Gastrocnemius medialis (tissue), 4 donors: ENCODE measurements at regions not wholly inside any gene's neighbourhood (a gene's known extent, or its start where the extent isn't known, plus 50 kb on each side); places are given as distances from the start of the nearest gene placed in this dataset.
"Not testable (repeated sequence)": the region's sequence is repeated elsewhere in the genome, so short reads cannot be mapped to it uniquely, and the experiment has no call there.

ENCODE experiments used
- ATAC-seq, 2 donors: fragments of 150-250 bp; one replicate each; pipeline ENCODE4 v1.9.1; 2016
- DNase-seq, 2 donors: peaks; one replicate each; pipeline ENCODE4 v3.0.0-alpha.2; 2019
- H3K27ac ChIP-seq, 4 donors: fragments of 200-600 bp; sonication (generic); 1 replicate in 1 of 4; 2 replicates in 3 of 4; pipeline ENCODE4 v1.5.1; 2016 to 2018; ENCODE audit warnings: mild to moderate bottlenecking in 2 of 4, moderate library complexity in 1 of 4
- H3K27me3 ChIP-seq, 3 donors: fragments of 200-600 bp; sonication (generic) in 2 of 3; 1 replicate in 1 of 3; 2 replicates in 2 of 3; pipeline versions ENCODE4 v1.5.1 to v1.6.0; 2016 to 2019; ENCODE audit warnings: mild to moderate bottlenecking in 1 of 3, moderate library complexity in 1 of 3
- H3K36me3 ChIP-seq, 2 donors: fragments of 200-600 bp; sonication (generic) in 1 of 2; one replicate each; pipeline ENCODE4 v1.5.1; 2017 to 2018
- H3K4me1 ChIP-seq, 2 donors: fragments of 200-600 bp; sonication (generic) in 1 of 2; one replicate each; pipeline ENCODE4 v1.5.1; 2016 to 2017; ENCODE audit warnings: mild to moderate bottlenecking in 2 of 2
- H3K4me3 ChIP-seq, 4 donors: fragments of 200-600 bp; sonication (generic) in 3 of 4; 1 replicate in 1 of 4; 2 replicates in 3 of 4; pipeline ENCODE4 v1.5.1; 2016 to 2019; ENCODE audit warnings: mild to moderate bottlenecking in 2 of 4
- H3K9me3 ChIP-seq, 3 donors: fragments of 200-600 bp; sonication (generic) in 2 of 3; 1 replicate in 1 of 3; 2 replicates in 2 of 3; pipeline ENCODE4 v1.5.1; 2016 to 2019
- POLR2A ChIP-seq, 2 donors: fragments of 450-650 bp; IDR thresholded peaks; one replicate each; pipeline ENCODE4 v1.6.1; 2017; ENCODE audit warnings: antibody characterized with exemption in 2 of 2, mild to moderate bottlenecking in 2 of 2, moderate library complexity in 2 of 2
- in situ Hi-C, 4 donors: fragments of 200-750 bp; cut with MboI; loops; one replicate each; pipeline versions ENCODE4 v1.15.0 to v1.8.0; 2017; ENCODE audit warnings: low sequenced_read_pairs in 4 of 4
- intact Hi-C: fragments of 100-400 bp; cut with DNase I; formaldehyde crosslinking; loops from one replicate; pipeline ENCODE4 v1.15.1; 2023; ENCODE audit warnings: low total_unique reads
- TF ChIP-seq, protein P1 (sequence below), 5 experiments: fragments of 450-650 bp in 3 of 5; fragments of 200-600 bp in 2 of 5; sonication (generic) in 2 of 5; IDR thresholded peaks in 4 of 5; conservative IDR thresholded peaks in 1 of 5; 1 replicate in 4 of 5; 2 replicates in 1 of 5; pipeline ENCODE4 v1.5.1; 2016 to 2019; ENCODE audit warnings: antibody characterized with exemption in 5 of 5, mild to moderate bottlenecking in 3 of 5, moderate library complexity in 3 of 5

GRCh38 chr17:27105636-27106035 lies 188.3 kb upstream of the WSB1 start:
- DNase-seq: no peak
- no peaks in the 10 kb centered on the region for H3K9me3 ChIP-seq
- H3K27ac ChIP-seq: no peak overlapping the region
- no peaks in the 10 kb centered on the region for H3K36me3 ChIP-seq
- H3K4me3 ChIP-seq: no peak overlapping the region
- in situ Hi-C loops: no loop called here
- no peaks in the 10 kb centered on the region for H3K4me1 ChIP-seq
- H3K27me3 ChIP-seq: no peaks in the 10 kb centered on the region
- ATAC-seq: no peak
- TF ChIP-seq, protein P1, sequence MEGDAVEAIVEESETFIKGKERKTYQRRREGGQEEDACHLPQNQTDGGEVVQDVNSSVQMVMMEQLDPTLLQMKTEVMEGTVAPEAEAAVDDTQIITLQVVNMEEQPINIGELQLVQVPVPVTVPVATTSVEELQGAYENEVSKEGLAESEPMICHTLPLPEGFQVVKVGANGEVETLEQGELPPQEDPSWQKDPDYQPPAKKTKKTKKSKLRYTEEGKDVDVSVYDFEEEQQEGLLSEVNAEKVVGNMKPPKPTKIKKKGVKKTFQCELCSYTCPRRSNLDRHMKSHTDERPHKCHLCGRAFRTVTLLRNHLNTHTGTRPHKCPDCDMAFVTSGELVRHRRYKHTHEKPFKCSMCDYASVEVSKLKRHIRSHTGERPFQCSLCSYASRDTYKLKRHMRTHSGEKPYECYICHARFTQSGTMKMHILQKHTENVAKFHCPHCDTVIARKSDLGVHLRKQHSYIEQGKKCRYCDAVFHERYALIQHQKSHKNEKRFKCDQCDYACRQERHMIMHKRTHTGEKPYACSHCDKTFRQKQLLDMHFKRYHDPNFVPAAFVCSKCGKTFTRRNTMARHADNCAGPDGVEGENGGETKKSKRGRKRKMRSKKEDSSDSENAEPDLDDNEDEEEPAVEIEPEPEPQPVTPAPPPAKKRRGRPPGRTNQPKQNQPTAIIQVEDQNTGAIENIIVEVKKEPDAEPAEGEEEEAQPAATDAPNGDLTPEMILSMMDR (IDR thresholded peaks at IDR 0.05 in 4 of 5, conservative IDR thresholded peaks at IDR 0.05 in 1 of 5): no peak
- no peak for TF ChIP-seq POLR2A (IDR thresholded peaks at IDR 0.05)
- intact Hi-C loops: no loop called here

- intact Hi-C loops: no loop called here
- Histone ChIP-seq H3K27me3 (no peaks in the 10 kb centered on the region), H3K27ac (no peak overlapping the region), H3K4me1 (no peaks in the 10 kb centered on the region), H3K9me3 (no peaks in the 10 kb centered on the region), H3K4me3 (no peak overlapping the region), H3K36me3 (no peaks in the 10 kb centered on the region)
- TF ChIP-seq, protein P1 (IDR thresholded peaks at IDR 0.05 in 4 of 5, conservative IDR thresholded peaks at IDR 0.05 in 1 of 5): no peak
- no peak for TF ChIP-seq POLR2A (IDR thresholded peaks at IDR 0.05)
- in situ Hi-C loops: no loop called here
- ATAC-seq: no peak
- no peak for DNase-seq
These were observed 187.4 kb upstream of the WSB1 start for GRCh38 chr17:27106347-27106981.

DNA sequence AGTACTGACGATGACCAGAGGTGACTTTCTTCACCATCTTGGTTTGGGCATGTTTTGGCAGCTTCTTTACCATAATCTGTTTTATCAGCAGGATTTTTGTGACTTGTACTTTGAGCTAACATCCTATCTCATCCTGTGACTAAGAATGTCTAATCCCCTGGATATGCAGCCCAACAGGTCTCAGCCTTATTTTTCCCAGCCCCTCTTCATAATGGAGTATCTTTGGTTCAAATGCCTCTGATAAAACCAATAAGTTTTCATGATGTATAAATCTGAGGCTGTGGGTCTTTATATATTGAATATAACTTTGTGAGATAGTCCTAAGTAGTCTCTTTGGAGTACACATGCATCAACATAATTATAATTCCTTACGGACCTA lies 186.9 kb upstream of the WSB1 start:
- in situ Hi-C loops (no loop called here), intact Hi-C loops (no loop called here)
- Histone ChIP-seq H3K36me3 (no peaks in the 10 kb centered on the region), H3K27me3 (no peaks in the 10 kb centered on the region), H3K27ac (no peak overlapping the region), H3K4me1 (no peaks in the 10 kb centered on the region), H3K4me3 (no peak overlapping the region), H3K9me3 (no peaks in the 10 kb centered on the region)
- no peak for ATAC-seq
- no peak for DNase-seq
- TF ChIP-seq, protein P1 (IDR thresholded peaks at IDR 0.05 in 4 of 5, conservative IDR thresholded peaks at IDR 0.05 in 1 of 5): no peak
- TF ChIP-seq POLR2A (IDR thresholded peaks at IDR 0.05): no peak

DNA sequence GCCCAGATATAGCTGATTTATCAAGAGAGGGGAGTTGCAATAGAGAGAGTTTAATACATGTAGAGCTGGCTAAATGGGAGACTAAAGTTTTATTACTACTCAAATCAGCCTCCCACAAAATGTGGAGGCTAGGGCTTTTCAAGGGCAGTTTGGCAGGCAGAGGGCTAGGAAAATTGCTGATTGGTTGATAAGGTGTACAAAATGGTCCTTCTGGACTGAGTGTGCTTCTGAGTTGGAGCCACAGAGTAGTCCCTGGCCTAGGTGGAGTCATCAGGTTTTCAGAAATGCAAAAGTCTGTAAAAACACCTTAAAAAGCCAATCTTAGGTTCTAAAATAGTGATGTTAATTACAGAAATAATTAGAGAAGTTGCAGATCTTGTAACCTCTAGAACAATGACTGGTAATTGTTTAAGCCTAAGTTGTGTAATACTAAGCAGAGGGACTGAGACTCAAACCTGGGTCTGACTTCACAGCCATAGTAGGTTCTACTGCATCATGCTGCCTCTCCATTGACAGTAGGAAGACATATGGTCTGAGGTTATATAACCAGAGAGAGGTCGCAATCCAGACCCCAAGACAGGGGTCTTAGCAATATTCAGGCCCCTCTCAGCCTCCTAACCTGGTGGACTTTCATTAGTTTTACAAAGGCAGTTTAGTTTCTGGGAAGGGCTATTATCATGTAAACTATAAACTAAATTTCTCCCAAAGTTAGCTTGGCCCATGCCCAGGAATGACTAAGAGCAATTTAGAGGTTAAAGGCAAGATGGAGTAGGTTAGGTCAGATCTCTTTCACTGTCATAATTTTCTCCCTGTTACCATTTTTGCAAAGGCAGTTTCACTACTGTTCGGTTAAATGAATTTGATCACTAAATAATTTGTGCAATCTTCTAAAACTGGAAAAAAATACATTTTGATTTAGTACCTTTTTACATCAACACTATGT lies 186.3 kb upstream of the WSB1 start:
- H3K36me3 ChIP-seq, H3K4me1 ChIP-seq, H3K27me3 ChIP-seq, H3K27ac ChIP-seq, ATAC-seq, intact Hi-C loops, H3K4me3 ChIP-seq, in situ Hi-C loops, DNase-seq, H3K9me3 ChIP-seq: not testable (repeated sequence)

GRCh38 chr17:27109346-27109745 lies 184.6 kb upstream of the WSB1 start:
- no peaks in the 10 kb centered on the region for H3K36me3 ChIP-seq
- TF ChIP-seq POLR2A (IDR thresholded peaks at IDR 0.05): no peak
- TF ChIP-seq, protein P1 (IDR thresholded peaks at IDR 0.05 in 4 of 5, conservative IDR thresholded peaks at IDR 0.05 in 1 of 5): no peak
- ATAC-seq (no peak), DNase-seq (no peak)
- no peaks in the 10 kb centered on the region for H3K4me1 ChIP-seq
- H3K4me3 ChIP-seq: no peak overlapping the region
- in situ Hi-C loops: no loop called here
- no peaks in the 10 kb centered on the region for H3K9me3 ChIP-seq
- H3K27me3 ChIP-seq: no peaks in the 10 kb centered on the region
- intact Hi-C loops: no loop called here
- H3K27ac ChIP-seq: no peak overlapping the region
